RWPE2 (cell line): ENCODE measurements at regions not wholly inside any gene's neighbourhood (a gene's known extent, or its start where the extent isn't known, plus 50 kb on each side); places are given as distances from the start of the nearest gene placed in this dataset.

ENCODE experiments used
- ATAC-seq: fragments of 200-7000 bp; cut with Tn5 transposase; 3 replicates; pipeline ENCODE4 v1.9.1; 2021; ENCODE audit warnings: low read depth
- DNase-seq: peaks from one replicate; pipeline ENCODE4 v3.0.0-alpha.2; 2020; ENCODE audit warnings: low spot score
- H3K27ac ChIP-seq: fragments of 450-650 bp; 2 replicates; pipeline ENCODE4 v1.5.1; 2017; ENCODE audit warnings: mild to moderate bottlenecking; ENCODE audit not compliant: poor library complexity, severe bottlenecking
- H3K27me3 ChIP-seq: fragments of 250-450 bp; sonication (Bioruptor Pico); 2 replicates; pipeline ENCODE4 v1.5.1; 2021; ENCODE audit warnings: mild to moderate bottlenecking, moderate library complexity; ENCODE audit not compliant: insufficient read depth, poor library complexity, severe bottlenecking
- H3K36me3 ChIP-seq: fragments of 250-450 bp; sonication (Bioruptor Pico); 2 replicates; pipeline ENCODE4 v1.5.1; 2020; ENCODE audit warnings: low read depth, mild to moderate bottlenecking, moderate library complexity
- H3K4me1 ChIP-seq: fragments of 250-450 bp; sonication (Bioruptor Pico); 2 replicates; pipeline ENCODE4 v1.5.1; 2021; ENCODE audit warnings: mild to moderate bottlenecking, moderate library complexity; ENCODE audit not compliant: insufficient read depth, poor library complexity, severe bottlenecking
- H3K4me3 ChIP-seq: fragments of 250-450 bp; sonication (Bioruptor Pico); 2 replicates; pipeline ENCODE4 v1.5.1; 2021; ENCODE audit warnings: mild to moderate bottlenecking, moderate library complexity; ENCODE audit not compliant: severe bottlenecking
- H3K9me3 ChIP-seq: fragments of 250-450 bp; sonication (Bioruptor Pico); 2 replicates; pipeline ENCODE4 v1.5.1; 2021; ENCODE audit warnings: mild to moderate bottlenecking, moderate library complexity; ENCODE audit not compliant: severe bottlenecking
- CTCF ChIP-seq: fragments of 450-650 bp; IDR thresholded peaks from one replicate; pipeline ENCODE4 v1.5.1; 2017; ENCODE audit warnings: mild to moderate bottlenecking, moderate library complexity; ENCODE audit not compliant: poor library complexity, severe bottlenecking

GRCh38 chr10:69721690-69722310, 79.9 kb upstream of the COL13A1 start:
- Histone ChIP-seq H3K4me3 (no peak overlapping the region), H3K27ac (no peak overlapping the region), H3K27me3 (no peaks in the 10 kb centered on the region), H3K4me1 (no peaks in the 10 kb centered on the region), H3K9me3 (no peaks in the 10 kb centered on the region), H3K36me3 (no peaks in the 10 kb centered on the region)
- DNase-seq (no peak), ATAC-seq (no peak)
- no peak for TF ChIP-seq CTCF

- no peak for DNase-seq
- H3K4me3 ChIP-seq = no peak overlapping the region
- TF ChIP-seq CTCF = no peak
- no peak for ATAC-seq
- H3K4me1 ChIP-seq = peaks cover 10% of the 10 kb centered on the region
- H3K27ac ChIP-seq = no peak overlapping the region
- no peaks in the 10 kb centered on the region for H3K9me3 ChIP-seq
- no peaks in the 10 kb centered on the region for H3K27me3 ChIP-seq
- H3K36me3 ChIP-seq = no peaks in the 10 kb centered on the region
Observed at GRCh38 chr10:69723653-69724052, 78.1 kb upstream of the COL13A1 start.

GRCh38 chr10:69726850-69727249, 74.9 kb upstream of the COL13A1 start:
- Histone ChIP-seq H3K27me3 (no peaks in the 10 kb centered on the region), H3K4me3 (no peak overlapping the region), H3K9me3 (no peaks in the 10 kb centered on the region), H3K36me3 (no peaks in the 10 kb centered on the region), H3K27ac (no peak overlapping the region), H3K4me1 (peaks cover 15% of the 10 kb centered on the region)
- TF ChIP-seq CTCF = no peak
- DNase-seq = no peak
- no peak for ATAC-seq

- peaks cover 15% of the 10 kb centered on the region for H3K4me1 ChIP-seq
- H3K36me3 ChIP-seq = no peaks in the 10 kb centered on the region
- DNase-seq (peak; percentile 91), ATAC-seq (peak; percentile 96)
- peak overlapping the region; percentile 73 for H3K27ac ChIP-seq
- H3K9me3 ChIP-seq = no peaks in the 10 kb centered on the region
- no peaks in the 10 kb centered on the region for H3K27me3 ChIP-seq
- H3K4me3 ChIP-seq = no peak overlapping the region
- TF ChIP-seq CTCF = no peak
Observed at GRCh38 chr10:69728335-69728870, 73.3 kb upstream of the COL13A1 start.

- Histone ChIP-seq H3K4me1 (peaks cover 15% of the 10 kb centered on the region), H3K27ac (peak overlapping the region; percentile 73), H3K36me3 (no peaks in the 10 kb centered on the region), H3K9me3 (no peaks in the 10 kb centered on the region), H3K4me3 (no peak overlapping the region), H3K27me3 (no peaks in the 10 kb centered on the region)
- ATAC-seq (no peak), DNase-seq (no peak)
- no peak for TF ChIP-seq CTCF
Observed at GRCh38 chr10:69729326-69730048, 72.2 kb upstream of the COL13A1 start.
